SK-N-SH (cell line): ENCODE measurements at regions not wholly inside any gene's neighbourhood (a gene's known extent, or its start where the extent isn't known, plus 50 kb on each side); places are given as distances from the start of the nearest gene placed in this dataset.

Source experiments
- CTCF ChIA-PET: fragments of 300-600, 350-600 bp; formaldehyde crosslinking; extraction: SDS; loops from one replicate; lab custom pipeline; 2021; lab: Yijun Ruan, JAX
- POLR2A ChIA-PET: fragments of 350-600 bp; sonication (Branson Sonifier 250); formaldehyde crosslinking; extraction: SDS; loops from one replicate; lab custom pipeline; 2020; ENCODE audit warnings: antibody characterized with exemption, inconsistent platforms; lab: Yijun Ruan, JAX
- DNase-seq: peaks from one replicate; pipeline ENCODE4 v3.0.0; 2012
- H2AFZ ChIP-seq: fragments of 200-600 bp; sonication (generic); 2 replicates; pipeline ENCODE4 v1.8.1; 2016; ENCODE audit warnings: antibody characterized with exemption, mild to moderate bottlenecking, low read depth
- H3F3A ChIP-seq: fragments of 200-600 bp; sonication (generic); replicated peaks from 2 replicates; pipeline ENCODE3; 2016; ENCODE audit warnings: antibody characterized with exemption, mild to moderate bottlenecking; ENCODE audit not compliant: insufficient read depth
- H3K27ac ChIP-seq, 2 experiments: fragments of 200-500 bp in 1 of 2; fragments of 200-600 bp in 1 of 2; sonication (Bioruptor generic) in 1 of 2; sonication (generic), shearing (Covaris generic) in 1 of 2; 2 replicates each; pipeline versions ENCODE4 v1.5.1 to v1.6.1; 2014 to 2016; ENCODE audit warnings: low read depth in 2 of 2, inconsistent platforms in 1 of 2, low read length in 1 of 2, mild to moderate bottlenecking in 1 of 2, mixed read lengths in 1 of 2
- H3K27me3 ChIP-seq: fragments of 200-600 bp; sonication (generic), shearing (Covaris generic); 2 replicates; pipeline ENCODE4 v1.6.1; 2016; ENCODE audit warnings: mixed run types; ENCODE audit not compliant: insufficient read depth
- H3K36me3 ChIP-seq, 2 experiments: fragments of 200-500 bp in 1 of 2; fragments of 200-600 bp in 1 of 2; sonication (Bioruptor generic) in 1 of 2; sonication (generic) in 1 of 2; replicated peaks in 1 of 2; 2 replicates each; pipeline versions ENCODE3 to v1.5.1; 2014 to 2016; ENCODE audit warnings: low read length in 1 of 2, mild to moderate bottlenecking in 1 of 2; ENCODE audit not compliant: insufficient read depth in 2 of 2, control insufficient read depth in 1 of 2
- H3K4me1 ChIP-seq, 2 experiments: fragments of 200-500 bp in 1 of 2; fragments of 200-600 bp in 1 of 2; sonication (Bioruptor generic) in 1 of 2; sonication (generic), shearing (Covaris generic) in 1 of 2; 2 replicates each; pipeline versions ENCODE4 v1.5.1 to v1.6.1; 2014 to 2016; ENCODE audit warnings: low read depth in 1 of 2, low read length in 1 of 2, mixed run types in 1 of 2; ENCODE audit not compliant: insufficient read depth in 2 of 2, control insufficient read depth in 1 of 2
- H3K4me2 ChIP-seq: fragments of 200-600 bp; sonication (generic), shearing (Covaris generic); 2 replicates; pipeline ENCODE4 v1.6.1; 2017; ENCODE audit warnings: mixed run types
- H3K4me3 ChIP-seq, 2 experiments: fragments of 200-500 bp in 1 of 2; fragments of 200-600 bp in 1 of 2; sonication (Bioruptor generic) in 1 of 2; sonication (generic), shearing (Covaris generic) in 1 of 2; 2 replicates each; pipeline versions ENCODE4 v1.5.1 to v1.8.1; 2014 to 2016; ENCODE audit warnings: low read depth in 2 of 2, inconsistent platforms in 1 of 2, low read length in 1 of 2, mild to moderate bottlenecking in 1 of 2, mixed read lengths in 1 of 2, moderate library complexity in 1 of 2
- H3K79me2 ChIP-seq: fragments of 200-600 bp; sonication (generic); 2 replicates; pipeline ENCODE4 v1.8.1; 2017; ENCODE audit warnings: mild to moderate bottlenecking; ENCODE audit not compliant: insufficient read depth
- H3K9ac ChIP-seq: fragments of 200-600 bp; sonication (generic); 2 replicates; pipeline ENCODE4 v1.6.1; 2017; ENCODE audit warnings: mixed run types
- H3K9me2 ChIP-seq: fragments of 200-600 bp; sonication (generic); 2 replicates; pipeline ENCODE4 v1.6.1; 2017; ENCODE audit warnings: mixed run types
- H3K9me3 ChIP-seq: fragments of 200-600 bp; sonication (generic); 2 replicates; pipeline ENCODE4 v1.6.1; 2017; ENCODE audit warnings: mixed run types, mild to moderate bottlenecking, moderate library complexity
- H4K20me1 ChIP-seq: fragments of 200-600 bp; sonication (generic); 2 replicates; pipeline ENCODE4 v1.6.1; 2017; ENCODE audit warnings: mild to moderate bottlenecking, mixed run types; ENCODE audit not compliant: insufficient read depth
- EP300 ChIP-seq, 2 experiments: IDR thresholded peaks; 2 replicates each; pipeline versions ENCODE4 v1.4.0 to v1.6.1; 2012; ENCODE audit warnings: borderline replicate concordance in 1 of 2, low read depth in 1 of 2, low read length in 1 of 2
- FOSL2 ChIP-seq: IDR thresholded peaks from 2 replicates; pipeline ENCODE4 v1.4.0; 2012; ENCODE audit warnings: low read depth, mild to moderate bottlenecking, moderate library complexity, borderline replicate concordance
- GABPA ChIP-seq: IDR thresholded peaks from 2 replicates; pipeline ENCODE4 v1.4.0; 2012; ENCODE audit warnings: low read depth, mild to moderate bottlenecking
- GATA2 ChIP-seq: sonication (generic); formaldehyde crosslinking; IDR thresholded peaks from 2 replicates; pipeline ENCODE4 v1.5.0; 2020; ENCODE audit warnings: mild to moderate bottlenecking, missing genetic modification reagents
- IRF3 ChIP-seq: fragments of 150-350 bp; IDR thresholded peaks from 2 replicates; pipeline ENCODE4 v1.6.1; 2016; ENCODE audit warnings: mild to moderate bottlenecking, low read depth, low read length
- JUND ChIP-seq: IDR thresholded peaks from 2 replicates; pipeline ENCODE4 v1.4.0; 2012
- MEF2A ChIP-seq: IDR thresholded peaks from 2 replicates; pipeline ENCODE4 v1.4.0; 2012; ENCODE audit warnings: low read depth, borderline replicate concordance
- MXI1 ChIP-seq: IDR thresholded peaks from 2 replicates; pipeline ENCODE4 v1.6.1; 2012; ENCODE audit warnings: mild to moderate bottlenecking, low read depth, low read length, improper control_type of control experiment
- NFIC ChIP-seq: IDR thresholded peaks from 2 replicates; pipeline ENCODE4 v1.4.0; 2012; ENCODE audit warnings: borderline replicate concordance
- NRF1 ChIP-seq: IDR thresholded peaks from 2 replicates; pipeline ENCODE4 v1.6.1; 2012; ENCODE audit warnings: low read depth, mild to moderate bottlenecking, low read length
- POLR2AphosphoS5 ChIP-seq: IDR thresholded peaks from 2 replicates; pipeline ENCODE4 v1.6.1; 2012; ENCODE audit warnings: low read depth, low read length
- RFX5 ChIP-seq: IDR thresholded peaks from 2 replicates; pipeline ENCODE4 v1.6.1; 2012; ENCODE audit warnings: mild to moderate bottlenecking, improper control_type of control experiment, low read length
- RXRA ChIP-seq: IDR thresholded peaks from 2 replicates; pipeline ENCODE4 v1.4.0; 2012; ENCODE audit warnings: low read depth, mild to moderate bottlenecking, borderline replicate concordance
- SIN3A ChIP-seq: IDR thresholded peaks from 2 replicates; pipeline ENCODE4 v1.6.1; 2012; ENCODE audit warnings: low read depth, mild to moderate bottlenecking, low read length, moderate library complexity, borderline replicate concordance
- TAF1 ChIP-seq: IDR thresholded peaks from 2 replicates; pipeline ENCODE4 v1.6.1; 2012; ENCODE audit warnings: low read depth, mild to moderate bottlenecking, low read length, moderate library complexity, borderline replicate concordance
- TCF12 ChIP-seq: IDR thresholded peaks from 2 replicates; pipeline ENCODE4 v1.4.0; 2012
- TEAD4 ChIP-seq: IDR thresholded peaks from 2 replicates; pipeline ENCODE4 v1.4.0; 2012; ENCODE audit warnings: mild to moderate bottlenecking, borderline replicate concordance; ENCODE audit not compliant: insufficient read depth
- USF2 ChIP-seq: fragments of 150-350 bp; IDR thresholded peaks from 2 replicates; pipeline ENCODE4 v1.6.1; 2017; ENCODE audit warnings: antibody characterized with exemption, low read length, low read depth, borderline replicate concordance
- YY1 ChIP-seq: IDR thresholded peaks from 2 replicates; pipeline ENCODE4 v1.4.0; 2012; ENCODE audit warnings: low read depth, mild to moderate bottlenecking
- WGBS: methylation state at CpG from one replicate; pipeline ENCODE4 v1.1.6; 2017; ENCODE audit warnings: low lambda C conversion rate; 5-methylcytosine and 5-hydroxymethylcytosine counted together

GRCh38 chr9:82129708-82130107, 141.1 kb downstream of the SPATA31D1 start:
- TF ChIP-seq JUND, result no peak
- no peak for TF ChIP-seq YY1
- TF ChIP-seq IRF3, result no peak
- TF ChIP-seq NRF1, result no peak
- no peak for TF ChIP-seq TEAD4
- no peak for TF ChIP-seq USF2
- no peak for TF ChIP-seq NFIC

GRCh38 chr9:82130331-82131042, 141.9 kb downstream of the SPATA31D1 start:
- H3K9ac ChIP-seq, result no peak overlapping the region
- H3K9me2 ChIP-seq, result no peaks in the 10 kb centered on the region
- H3K4me2 ChIP-seq, result no peak overlapping the region
- CTCF ChIA-PET, result interaction anchor here (0.6 to 1.6 kb wide), 3 partner anchors 11 to 402 kb away, joined by 3 to 4 read pairs (median 4); no protein-coding TSS in a partner anchor
- 89% methylated on average over 11 of the region's 13 CpGs for WGBS
- H3F3A ChIP-seq, result no peaks in the 10 kb centered on the region
- H3K79me2 ChIP-seq, result no peaks in the 10 kb centered on the region
- no peak overlapping the region for H3K27ac ChIP-seq
- POLR2A ChIA-PET, result no interaction called here
- H4K20me1 ChIP-seq, result no peaks in the 10 kb centered on the region
- no peak overlapping the region for H2AFZ ChIP-seq
- no peaks in the 10 kb centered on the region for H3K36me3 ChIP-seq
- TF ChIP-seq GABPA (no peak), TAF1 (no peak), SIN3A (no peak), POLR2AphosphoS5 (no peak), TCF12 (no peak), EP300 (IDR thresholded peaks at IDR 0.05; ENCODE audit: borderline replicate concordance in 1 of 2, low read depth in 1 of 2, low read length in 1 of 2) (no peak), GATA2 (CRISPR knock-in tag) (no peak), TEAD4 (no peak), JUND (no peak), FOSL2 (no peak), NFIC (no peak), MXI1 (no peak), RXRA (no peak), YY1 (no peak), MEF2A (no peak), RFX5 (no peak)
- TF ChIP-seq, all 33 proteins: peak for 0
- no peak overlapping the region for H3K4me3 ChIP-seq
- H3K9me3 ChIP-seq, result no peaks in the 10 kb centered on the region
- no peak for DNase-seq
- peaks cover 0 to 3% of the 10 kb centered on the region in 2 experiments; a peak in 2 of 4 replicates for H3K4me1 ChIP-seq
- H3K27me3 ChIP-seq, result no peaks in the 10 kb centered on the region

More at GRCh38 chr9:82129708-82130107, 141.1 kb downstream of the SPATA31D1 start:
- DNase-seq, result no peak
- Histone ChIP-seq H3K9ac (no peak overlapping the region), H3K9me2 (no peaks in the 10 kb centered on the region), H3K27me3 (no peaks in the 10 kb centered on the region), H3K4me3 (no peak overlapping the region), H4K20me1 (no peaks in the 10 kb centered on the region), H2AFZ (no peak overlapping the region), H3K4me1 (peaks cover 0 to 3% of the 10 kb centered on the region in 2 experiments; a peak in 2 of 4 replicates), H3K4me2 (no peak overlapping the region), H3K36me3 (no peaks in the 10 kb centered on the region), H3K27ac (no peak overlapping the region), H3F3A (no peaks in the 10 kb centered on the region), H3K9me3 (no peaks in the 10 kb centered on the region), H3K79me2 (no peaks in the 10 kb centered on the region)
- ChIA-PET POLR2A (no interaction called here), CTCF (interaction anchor here (1.6 kb wide), 1 partner anchor 11 kb away, joined by 4 read pairs; no protein-coding TSS in a partner anchor)
- 80% methylated on average over 3 of the region's 3 CpGs for WGBS
